ENCODE measurements at regions not wholly inside any gene's neighbourhood (a gene's known extent, or its start where the extent isn't known, plus 50 kb on each side); places are given as distances from the start of the nearest gene placed in this dataset.
"Not testable (repeated sequence)": the region's sequence is repeated elsewhere in the genome, so short reads cannot be mapped to it uniquely, and the experiment has no call there.

- DNase-seq, result no peak
Observed at GRCh38 chr4:26217961-26218676, 102.7 kb upstream of the RBPJ start.

GRCh38 chr4:26218677-26219605 lies 101.9 kb upstream of the RBPJ start:
- no peak for DNase-seq

DNA sequence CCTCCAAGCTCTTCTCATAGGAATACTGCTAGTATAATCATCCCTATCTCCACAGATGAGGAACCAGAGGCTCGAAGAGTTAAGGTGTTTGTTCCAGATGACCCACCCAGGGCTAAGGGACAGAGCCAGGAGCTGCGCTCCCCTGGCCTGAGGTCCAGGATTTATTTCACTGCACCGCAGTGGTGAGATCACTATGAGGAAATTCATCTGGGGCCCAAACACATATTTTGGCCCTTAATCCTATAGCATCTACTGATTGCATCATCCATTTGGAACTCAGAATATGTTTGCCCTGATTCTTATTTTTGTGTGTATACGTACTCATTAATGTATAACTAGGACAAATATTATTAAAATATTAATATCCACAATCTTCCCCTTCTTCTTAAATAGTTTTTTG lies 100.1 kb upstream of the RBPJ start:
- DNase-seq, result no peak

- DNase-seq, result no peak
Observed at GRCh38 chr4:26223155-26223554, 97.7 kb upstream of the RBPJ start.

DNA sequence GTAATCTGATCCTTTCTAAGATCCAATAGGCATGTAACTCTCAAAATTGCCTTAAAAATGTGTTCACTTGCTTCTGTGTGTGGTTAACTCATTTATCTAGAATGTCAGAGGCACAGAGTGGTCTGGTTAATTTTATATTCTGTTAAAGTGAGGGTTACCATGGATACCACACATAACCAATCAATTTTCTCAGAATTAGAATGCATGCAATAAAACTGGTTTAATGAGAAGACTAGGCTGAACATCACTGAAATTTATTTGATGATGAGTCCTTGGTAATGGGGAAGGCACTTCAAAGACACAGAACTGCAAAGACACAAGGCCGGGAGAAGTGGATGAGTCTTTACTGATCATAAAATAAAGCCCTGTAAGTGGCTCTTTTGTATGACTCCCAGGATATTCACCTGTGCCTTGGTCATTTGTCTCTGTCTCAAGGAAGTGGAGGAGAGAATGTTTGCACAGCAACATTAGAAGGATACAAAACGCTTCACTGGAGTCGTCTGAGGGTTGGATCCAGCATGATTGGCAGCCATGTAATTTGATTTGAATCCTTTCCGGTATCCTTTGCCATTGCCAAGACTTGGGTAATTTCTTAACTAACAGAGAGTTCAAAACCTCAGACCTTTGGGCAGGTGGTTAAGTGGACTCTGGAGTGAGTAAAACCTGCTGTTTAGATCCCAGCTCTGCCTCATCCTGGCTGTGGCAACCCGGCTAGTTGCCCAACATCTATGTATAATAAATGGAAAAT lies 94.0 kb upstream of the RBPJ start:
- peak; percentile 91 to 94 for DNase-seq

DNA sequence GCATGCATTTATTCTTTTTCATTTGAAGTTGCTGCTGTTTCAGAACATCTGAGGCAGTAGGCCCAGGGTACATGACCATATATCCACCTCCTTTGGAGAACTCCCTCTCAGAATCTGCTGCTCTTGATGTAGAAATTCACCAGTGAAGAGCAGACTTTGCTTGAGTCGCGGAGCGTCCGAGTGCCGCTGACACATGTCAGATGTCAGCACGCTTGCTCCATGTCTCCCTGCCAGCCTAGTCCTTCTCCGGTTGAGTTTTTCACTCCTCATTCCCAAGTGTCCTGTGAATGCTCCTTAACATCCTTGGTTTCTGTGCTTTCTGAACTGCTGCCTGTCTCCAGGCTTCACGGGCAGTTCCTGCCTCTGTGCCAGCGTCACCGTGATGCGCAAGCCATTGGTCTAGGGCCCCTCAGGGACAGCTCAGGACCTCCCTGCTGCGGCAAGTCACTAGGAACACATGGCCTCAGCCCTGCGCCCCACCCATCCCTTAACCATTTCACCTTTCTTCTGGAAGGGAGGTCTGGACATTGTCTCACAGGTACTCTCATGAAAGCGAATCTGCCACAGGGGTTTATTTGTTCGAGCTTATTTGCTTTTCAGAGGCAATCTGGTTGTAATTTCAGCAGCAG lies 93.1 kb upstream of the RBPJ start:
- DNase-seq, result peak; percentile 24 to 69

DNA sequence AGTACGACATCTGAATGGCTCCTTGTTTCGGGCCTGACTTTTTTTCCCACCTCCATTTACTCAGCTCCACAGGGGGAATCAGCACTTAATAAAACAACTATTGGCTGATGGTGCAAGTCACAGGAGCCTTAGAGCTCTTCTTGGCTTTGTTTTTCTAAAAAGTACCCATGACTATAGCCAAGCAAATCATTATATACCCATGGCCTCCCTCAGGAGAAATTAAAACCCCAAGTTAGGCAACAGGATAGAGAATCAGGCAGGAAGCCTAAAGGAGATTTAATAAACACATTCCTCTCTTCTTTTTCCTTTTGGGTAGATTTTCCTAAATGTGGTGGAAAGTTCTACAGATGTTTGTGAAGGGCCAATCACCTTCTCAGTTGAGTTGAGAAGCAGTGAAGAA lies 91.9 kb upstream of the RBPJ start:
- no peak for DNase-seq

DNA sequence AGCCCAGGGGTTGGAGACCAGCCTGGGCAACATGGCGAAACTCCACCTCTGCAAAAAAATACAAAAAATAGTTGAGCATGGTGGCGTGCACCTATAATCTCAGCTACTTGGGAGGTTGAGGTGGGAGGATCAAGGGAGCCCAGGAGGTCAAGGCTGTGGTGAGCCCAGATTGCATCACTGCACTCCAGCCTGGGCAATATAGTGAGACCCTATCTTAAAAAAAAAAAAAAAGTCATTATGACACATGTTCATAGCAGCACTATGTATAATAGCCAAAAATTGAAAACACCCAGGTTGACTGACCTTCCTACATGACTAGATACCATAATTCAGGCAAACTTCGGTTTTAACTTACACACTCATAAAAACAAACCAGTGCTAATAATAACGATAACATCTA lies 90.8 kb upstream of the RBPJ start:
- no peak for DNase-seq

- DNase-seq, result no peak
Observed at GRCh38 chr4:26233350-26233749, 87.5 kb upstream of the RBPJ start.

DNA sequence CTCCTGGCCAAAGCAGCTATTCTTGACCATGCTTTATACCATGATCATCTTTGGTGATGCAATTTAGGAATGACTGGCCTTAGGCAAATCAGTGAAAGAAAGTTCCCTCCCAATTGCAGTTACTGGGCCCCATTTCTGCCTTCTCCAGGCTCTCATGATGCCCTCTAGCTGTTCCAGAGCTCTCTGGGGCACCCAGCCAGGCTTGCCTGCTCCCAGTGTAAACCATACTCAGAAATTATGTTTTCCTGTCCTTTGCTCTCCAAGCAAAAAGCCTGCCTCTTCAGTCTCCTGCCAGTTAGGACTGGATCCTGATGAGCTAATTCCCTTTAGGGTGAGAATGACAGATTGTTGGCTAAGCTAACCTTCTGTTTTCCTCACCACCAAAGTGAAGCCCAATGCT lies 85.3 kb upstream of the RBPJ start:
- no peak for DNase-seq

- DNase-seq, result no peak
Observed at GRCh38 chr4:26237916-26238315, 82.9 kb upstream of the RBPJ start.

DNA sequence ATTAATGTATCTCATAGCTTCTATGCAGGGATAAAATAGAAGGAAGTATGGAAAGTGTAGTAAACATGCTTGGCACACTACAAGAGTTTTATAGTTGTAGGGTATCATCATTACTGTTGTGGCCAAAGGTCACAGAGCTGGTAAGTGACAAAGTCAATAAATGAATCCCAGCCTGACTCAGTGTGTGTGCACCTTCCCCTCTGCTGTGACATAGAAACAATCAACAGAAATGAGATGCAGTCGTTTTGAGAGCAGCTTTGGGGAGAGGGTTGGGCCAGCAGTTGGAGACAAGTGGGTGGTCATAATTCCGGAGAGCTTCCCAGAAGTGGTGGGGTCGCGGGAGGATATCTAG lies 82.4 kb upstream of the RBPJ start:
- DNase-seq, result no peak

- peak; percentile 87 to 90 for DNase-seq
Observed at GRCh38 chr4:26238778-26239679, 81.8 kb upstream of the RBPJ start.

- no peak for DNase-seq
Observed at GRCh38 chr4:26239801-26240200, 81.0 kb upstream of the RBPJ start.

GRCh38 chr4:26241179-26241578 lies 79.6 kb upstream of the RBPJ start:
- DNase-seq, result no peak

DNA sequence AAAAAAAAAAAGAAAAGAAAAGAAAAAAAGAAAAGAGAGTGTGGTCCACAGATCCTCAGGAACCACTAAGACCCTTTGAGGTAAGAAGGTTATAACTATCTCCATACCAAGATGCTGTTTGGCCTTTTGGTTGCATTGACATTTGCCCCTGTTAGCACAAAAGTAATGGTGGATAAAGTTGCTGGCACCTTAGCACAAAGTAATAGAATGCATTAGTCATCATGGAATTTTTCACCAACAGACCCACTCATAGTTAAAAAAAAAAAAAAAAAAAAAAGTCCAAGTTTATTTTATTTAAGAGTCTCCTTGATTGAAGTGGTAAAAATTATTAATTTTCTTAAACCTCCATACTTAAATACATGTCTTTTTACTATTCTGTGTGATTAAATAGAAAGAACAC lies 78.4 kb upstream of the RBPJ start:
- no peak for DNase-seq

- DNase-seq, result not testable (repeated sequence)
Observed at GRCh38 chr4:26244138-26244537, 76.7 kb upstream of the RBPJ start.

DNA sequence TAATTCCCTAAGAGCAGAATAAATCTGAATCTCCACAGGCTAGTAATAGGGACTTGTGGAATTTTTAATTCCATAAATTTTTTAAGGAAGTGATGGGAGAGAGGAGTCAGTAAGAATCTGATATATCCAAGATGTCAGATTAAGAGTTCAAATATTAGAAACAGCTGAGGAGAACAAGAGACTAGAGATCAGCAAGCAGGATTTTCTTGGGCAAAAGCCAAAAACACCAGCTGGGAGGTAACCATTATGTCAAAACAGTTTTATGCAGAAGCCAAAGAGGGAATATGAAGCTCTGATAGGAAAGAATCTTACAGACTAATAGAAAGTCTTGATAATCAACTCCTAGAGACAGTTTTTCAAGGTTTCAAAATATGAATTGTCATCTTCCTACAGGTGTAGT lies 72.2 kb upstream of the RBPJ start:
- DNase-seq, result no peak

- DNase-seq, result no peak
Observed at GRCh38 chr4:26252349-26253025, 68.3 kb upstream of the RBPJ start.

GRCh38 chr4:26253968-26254367 lies 66.8 kb upstream of the RBPJ start:
- DNase-seq, result no peak

DNA sequence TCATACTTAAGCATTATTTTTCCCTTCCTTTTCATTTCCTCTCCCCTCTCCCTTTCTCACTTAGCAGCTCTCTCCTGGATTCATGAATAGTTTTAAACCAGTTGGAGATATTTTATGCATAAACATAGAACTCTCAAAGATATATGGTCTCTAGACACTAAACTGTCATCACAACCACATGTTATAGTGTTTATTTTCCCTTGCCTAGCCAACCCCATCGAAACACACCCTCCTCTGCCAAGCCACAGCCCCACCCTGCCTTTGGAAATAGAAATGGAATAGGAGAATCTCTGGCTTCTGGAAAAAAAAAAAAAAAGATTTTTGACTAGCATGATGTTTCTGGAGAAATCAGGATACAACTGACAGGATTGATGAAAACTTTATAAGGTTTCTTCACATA lies 64.8 kb upstream of the RBPJ start:
- peak in 1 of 2 experiments; percentile 3 for DNase-seq
